Spleen (tissue), 7 donors: ENCODE measurements at regions not wholly inside any gene's neighbourhood (a gene's known extent, or its start where the extent isn't known, plus 50 kb on each side); places are given as distances from the start of the nearest gene placed in this dataset.

ENCODE experiments used
- POLR2A ChIP-seq, 3 donors: fragments of 450-650 bp; IDR thresholded peaks; one replicate each; pipeline ENCODE4 v1.5.1; 2017; ENCODE audit warnings: antibody characterized with exemption in 3 of 3, mild to moderate bottlenecking in 1 of 3
- POLR2AphosphoS5 ChIP-seq, 3 donors: sonication (generic); formaldehyde crosslinking; IDR thresholded peaks; one replicate each; pipeline ENCODE4 v1.5.1; 2017; ENCODE audit warnings: antibody characterized with exemption in 3 of 3
- TF ChIP-seq, protein P1 (sequence below), 11 experiments: fragments of 200-600 bp in 7 of 11; fragments of 450-650 bp in 4 of 11; sonication (generic) in 4 of 11; IDR thresholded peaks in 8 of 11; conservative IDR thresholded peaks in 3 of 11; 1 replicate in 7 of 11; 2 replicates in 4 of 11; pipeline versions ENCODE4 v1.4.0 to v1.8.0; 2016 to 2021; ENCODE audit warnings: antibody characterized with exemption in 11 of 11, inconsistent platforms in 4 of 11, mild to moderate bottlenecking in 1 of 11
- donor health status: DM: no; HTN: no; CAD: no; lungs with moderate emphysema.
- donor health status: DM: no; HTN: no; CAD: no.
- donor health status: DM: no; HTN: no; CAD: no.

DNA sequence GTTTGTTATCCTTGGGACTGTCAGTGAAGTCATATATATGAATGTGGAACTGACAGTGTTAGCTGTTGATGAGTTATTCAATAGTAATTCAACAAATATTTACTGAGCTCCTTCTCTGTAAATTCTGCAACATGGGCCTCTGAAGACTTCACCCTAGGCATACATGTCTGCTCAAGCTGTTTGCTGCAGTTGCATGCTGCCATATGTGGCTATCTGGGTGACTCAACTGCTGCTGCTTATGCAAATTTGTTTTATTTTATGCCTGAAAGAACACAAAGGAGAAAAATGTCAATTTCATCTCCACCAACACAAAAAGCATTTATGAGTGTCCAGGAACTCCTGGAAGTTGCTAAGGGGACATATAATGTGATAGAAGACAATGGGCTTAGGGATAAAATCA is 417.6 kb downstream of the AASDHPPT start:
- TF ChIP-seq POLR2AphosphoS5 (IDR thresholded peaks at IDR 0.05) = no peak
- TF ChIP-seq, protein P1, sequence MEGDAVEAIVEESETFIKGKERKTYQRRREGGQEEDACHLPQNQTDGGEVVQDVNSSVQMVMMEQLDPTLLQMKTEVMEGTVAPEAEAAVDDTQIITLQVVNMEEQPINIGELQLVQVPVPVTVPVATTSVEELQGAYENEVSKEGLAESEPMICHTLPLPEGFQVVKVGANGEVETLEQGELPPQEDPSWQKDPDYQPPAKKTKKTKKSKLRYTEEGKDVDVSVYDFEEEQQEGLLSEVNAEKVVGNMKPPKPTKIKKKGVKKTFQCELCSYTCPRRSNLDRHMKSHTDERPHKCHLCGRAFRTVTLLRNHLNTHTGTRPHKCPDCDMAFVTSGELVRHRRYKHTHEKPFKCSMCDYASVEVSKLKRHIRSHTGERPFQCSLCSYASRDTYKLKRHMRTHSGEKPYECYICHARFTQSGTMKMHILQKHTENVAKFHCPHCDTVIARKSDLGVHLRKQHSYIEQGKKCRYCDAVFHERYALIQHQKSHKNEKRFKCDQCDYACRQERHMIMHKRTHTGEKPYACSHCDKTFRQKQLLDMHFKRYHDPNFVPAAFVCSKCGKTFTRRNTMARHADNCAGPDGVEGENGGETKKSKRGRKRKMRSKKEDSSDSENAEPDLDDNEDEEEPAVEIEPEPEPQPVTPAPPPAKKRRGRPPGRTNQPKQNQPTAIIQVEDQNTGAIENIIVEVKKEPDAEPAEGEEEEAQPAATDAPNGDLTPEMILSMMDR (IDR thresholded peaks at IDR 0.05 in 8 of 11, conservative IDR thresholded peaks at IDR 0.05 in 3 of 11) = no peak
- no peak for TF ChIP-seq POLR2A (IDR thresholded peaks at IDR 0.05)
